Stomach (tissue), 8 donors: ENCODE measurements at regions not wholly inside any gene's neighbourhood (a gene's known extent, or its start where the extent isn't known, plus 50 kb on each side); places are given as distances from the start of the nearest gene placed in this dataset.

Experiments
- DNase-seq, 2 donors: peaks; one replicate each; pipeline versions ENCODE4 v3.0.0 to v3.0.0-alpha.2; 2013 to 2019
- H3K27ac ChIP-seq, 5 donors: fragments of 200-600 bp in 4 of 5; sonication (generic) in 4 of 5; one replicate each; pipeline ENCODE4 v1.5.1; 2013 to 2019; ENCODE audit warnings: mild to moderate bottlenecking in 1 of 5, moderate library complexity in 1 of 5
- H3K27me3 ChIP-seq, 3 donors: fragments of 200-600 bp; sonication (generic); one replicate each; pipeline ENCODE4 v1.5.1; 2017 to 2019; ENCODE audit warnings: mixed run types in 1 of 3
- H3K36me3 ChIP-seq, 4 donors: fragments of 200-600 bp; sonication (generic); 1 replicate in 3 of 4; 2 replicates in 1 of 4; pipeline ENCODE4 v1.5.1; 2016 to 2019
- H3K4me1 ChIP-seq, 4 donors: fragments of 200-600 bp; sonication (generic); one replicate each; pipeline ENCODE4 v1.5.1; 2016 to 2019
- H3K4me3 ChIP-seq, 4 donors: fragments of 200-600 bp; sonication (generic) in 3 of 4; one replicate each; pipeline ENCODE4 v1.5.1; 2016 to 2019; ENCODE audit warnings: mild to moderate bottlenecking in 1 of 4
- H3K9me3 ChIP-seq, 4 donors: fragments of 200-600 bp; sonication (generic); one replicate each; pipeline ENCODE4 v1.5.1; 2016 to 2019
- EP300 ChIP-seq: sonication (generic); formaldehyde crosslinking; IDR thresholded peaks from one replicate; pipeline ENCODE4 v1.6.1; 2017; ENCODE audit warnings: antibody characterized with exemption
- POLR2A ChIP-seq, 4 donors: fragments of 450-650 bp; IDR thresholded peaks; one replicate each; pipeline ENCODE4 v1.6.1; 2016; ENCODE audit warnings: antibody characterized with exemption in 4 of 4, control low read depth in 2 of 4, mild to moderate bottlenecking in 1 of 4, moderate library complexity in 1 of 4
- POLR2AphosphoS5 ChIP-seq, 3 donors: sonication (generic); formaldehyde crosslinking; IDR thresholded peaks; one replicate each; pipeline ENCODE4 v1.6.1; 2016; ENCODE audit warnings: antibody characterized with exemption in 3 of 3
- WGBS, 5 donors: extraction: QIAGEN DNeasy Blood & Tissue Kit in 3 of 5; methylation state at CpG; one replicate each; pipeline versions ENCODE4 v1.1.5 to v1.1.7; 2013 to 2018; 5-methylcytosine and 5-hydroxymethylcytosine counted together
- intact Hi-C: fragments of 100-400 bp; cut with DNase I; formaldehyde crosslinking; loops from one replicate; pipeline ENCODE4 v1.15.1; 2023; ENCODE audit warnings: low total_unique reads
- TF ChIP-seq, protein P1 (sequence below), 7 experiments: fragments of 450-650 bp in 4 of 7; fragments of 200-600 bp in 3 of 7; sonication (generic) in 3 of 7; IDR thresholded peaks; one replicate each; pipeline ENCODE4 v1.5.1; 2016 to 2019; ENCODE audit warnings: antibody characterized with exemption in 7 of 7, control low read depth in 2 of 7, mild to moderate bottlenecking in 1 of 7
- donor health status: healthy with polysubstance abuse.
- donor health status: Bipolar disorder and iron deficiency.
- donor health status: healthy.

DNA sequence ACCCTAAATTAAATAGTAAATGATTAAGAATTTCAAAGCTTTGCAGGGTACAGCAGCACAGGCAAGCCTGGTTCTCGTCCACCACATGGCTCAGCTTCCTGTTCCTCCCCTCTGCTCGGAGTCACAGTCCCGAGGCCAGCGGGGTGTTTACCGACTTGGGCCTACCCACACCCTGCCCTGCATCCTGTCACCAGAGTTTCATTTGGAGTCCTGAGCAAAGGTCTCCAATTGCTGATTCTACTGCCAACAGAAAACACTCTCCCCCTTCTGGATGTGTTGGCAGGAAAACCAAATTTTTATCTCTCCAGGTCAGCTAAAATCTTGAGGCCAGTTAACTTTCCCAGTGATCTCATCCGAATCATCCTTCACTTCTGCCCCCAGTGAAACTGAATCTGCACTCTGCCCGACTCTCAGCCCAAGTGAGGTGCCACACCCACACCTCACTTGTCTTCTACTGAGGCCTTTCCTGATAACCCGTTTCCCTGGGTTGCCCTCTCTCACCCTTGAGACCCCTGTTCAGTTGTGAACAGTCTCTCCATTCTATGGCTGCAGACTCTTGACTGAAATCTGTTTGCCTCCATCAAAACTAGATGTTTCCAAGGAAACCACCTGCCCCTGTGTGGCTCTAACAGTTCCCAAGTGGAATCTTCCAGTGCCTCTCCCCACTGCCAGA, 71.2 kb downstream of the VCPKMT start:
- intact Hi-C loops: no loop called here

DNA sequence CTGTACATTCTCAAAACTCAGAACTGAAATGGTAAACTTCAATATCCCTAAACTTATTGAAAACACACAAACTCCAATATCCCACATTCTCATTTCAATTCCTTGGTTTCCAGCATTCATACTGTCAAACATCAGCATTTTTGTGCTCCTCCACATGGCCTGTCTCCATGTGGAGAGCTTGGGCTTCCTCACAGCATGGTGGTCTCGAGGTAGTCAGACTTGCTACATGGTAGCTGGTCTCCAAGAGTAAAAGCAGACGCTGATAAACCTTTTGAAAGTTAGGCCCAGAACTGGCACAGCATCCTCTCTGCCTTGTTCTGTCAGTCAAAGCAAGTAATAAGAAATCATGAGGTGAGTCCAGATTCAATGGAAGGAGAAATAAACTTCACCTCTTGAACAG, 70.5 kb downstream of the VCPKMT start:
- Histone ChIP-seq H3K36me3 (no peaks in the 10 kb centered on the region), H3K4me3 (no peak overlapping the region), H3K4me1 (peaks cover 19 to 57% (median 30%) of the 10 kb centered on the region in 4 donors), H3K27me3 (no peaks in the 10 kb centered on the region), H3K27ac (peak overlapping the region in 4 of 5 donors; percentile 77 to 90 (median 84)), H3K9me3 (no peaks in the 10 kb centered on the region)
- WGBS, 5 donors: 95 to 100% (median 98%) methylated on average over 2 of the region's 2 CpGs
- no peak for DNase-seq
- intact Hi-C loops: no loop called here
- TF ChIP-seq POLR2AphosphoS5 (IDR thresholded peaks at IDR 0.05) (no peak), EP300 (no peak), POLR2A (IDR thresholded peaks at IDR 0.05) (no peak)
- TF ChIP-seq, protein P1, sequence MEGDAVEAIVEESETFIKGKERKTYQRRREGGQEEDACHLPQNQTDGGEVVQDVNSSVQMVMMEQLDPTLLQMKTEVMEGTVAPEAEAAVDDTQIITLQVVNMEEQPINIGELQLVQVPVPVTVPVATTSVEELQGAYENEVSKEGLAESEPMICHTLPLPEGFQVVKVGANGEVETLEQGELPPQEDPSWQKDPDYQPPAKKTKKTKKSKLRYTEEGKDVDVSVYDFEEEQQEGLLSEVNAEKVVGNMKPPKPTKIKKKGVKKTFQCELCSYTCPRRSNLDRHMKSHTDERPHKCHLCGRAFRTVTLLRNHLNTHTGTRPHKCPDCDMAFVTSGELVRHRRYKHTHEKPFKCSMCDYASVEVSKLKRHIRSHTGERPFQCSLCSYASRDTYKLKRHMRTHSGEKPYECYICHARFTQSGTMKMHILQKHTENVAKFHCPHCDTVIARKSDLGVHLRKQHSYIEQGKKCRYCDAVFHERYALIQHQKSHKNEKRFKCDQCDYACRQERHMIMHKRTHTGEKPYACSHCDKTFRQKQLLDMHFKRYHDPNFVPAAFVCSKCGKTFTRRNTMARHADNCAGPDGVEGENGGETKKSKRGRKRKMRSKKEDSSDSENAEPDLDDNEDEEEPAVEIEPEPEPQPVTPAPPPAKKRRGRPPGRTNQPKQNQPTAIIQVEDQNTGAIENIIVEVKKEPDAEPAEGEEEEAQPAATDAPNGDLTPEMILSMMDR (IDR thresholded peaks at IDR 0.05): no peak

More for the DNA sequence above, 71.2 kb downstream of the VCPKMT start:
- Histone ChIP-seq H3K4me3 (no peak overlapping the region), H3K36me3 (no peaks in the 10 kb centered on the region), H3K27me3 (no peaks in the 10 kb centered on the region), H3K9me3 (no peaks in the 10 kb centered on the region), H3K4me1 (peaks cover 25 to 63% (median 34%) of the 10 kb centered on the region in 4 donors), H3K27ac (peak overlapping the region; percentile 77 to 90 (median 81))
- DNase-seq: peak; percentile 87 to 92
- TF ChIP-seq POLR2A (IDR thresholded peaks at IDR 0.05) (no peak), POLR2AphosphoS5 (IDR thresholded peaks at IDR 0.05) (peak; percentile 63 to 93 (median 81)), EP300 (no peak)
- TF ChIP-seq, protein P1 (IDR thresholded peaks at IDR 0.05): peak in 1 of 7 experiments; percentile 10
- WGBS, 5 donors: 4 to 13% (median 9%) methylated on average over 8 of the region's 8 CpGs

DNA sequence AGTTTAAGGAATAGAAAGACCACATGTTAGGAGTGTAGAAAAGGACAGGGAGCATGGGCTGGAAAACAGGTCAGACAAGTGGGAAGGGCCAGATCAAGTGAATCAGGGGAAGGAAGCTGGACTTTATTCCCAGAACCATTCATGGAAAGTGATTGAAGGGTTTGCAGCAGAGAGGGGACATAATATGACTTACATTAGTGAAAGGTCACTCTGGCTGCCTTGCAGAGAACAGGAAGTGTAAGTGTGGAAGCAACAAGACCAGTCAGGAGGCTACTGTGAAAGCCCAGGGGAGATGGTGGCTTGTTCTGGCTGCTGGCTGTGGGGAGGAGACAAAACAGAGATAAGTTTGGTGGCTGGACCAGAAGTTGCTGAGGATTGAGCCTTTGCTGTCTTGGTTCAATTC, 69.1 kb downstream of the VCPKMT start:
- TF ChIP-seq POLR2AphosphoS5 (IDR thresholded peaks at IDR 0.05): peak in 1 of 3 donors; percentile 64
- TF ChIP-seq POLR2A (IDR thresholded peaks at IDR 0.05): no peak
- Histone ChIP-seq H3K27me3 (no peaks in the 10 kb centered on the region), H3K9me3 (no peaks in the 10 kb centered on the region), H3K36me3 (no peaks in the 10 kb centered on the region), H3K4me3 (no peak overlapping the region), H3K4me1 (peaks cover 16 to 47% (median 28%) of the 10 kb centered on the region in 4 donors), H3K27ac (peak overlapping the region; percentile 50 to 90 (median 81))
- peak; percentile 41 to 86 for DNase-seq
- intact Hi-C loops: no loop called here

GRCh38 chr14:50049093-50049492, 67.3 kb downstream of the VCPKMT start:
- no peaks in the 10 kb centered on the region for H3K27me3 ChIP-seq
- DNase-seq: no peak
- H3K4me3 ChIP-seq: no peak overlapping the region
- H3K36me3 ChIP-seq: no peaks in the 10 kb centered on the region
- TF ChIP-seq, protein P1 (IDR thresholded peaks at IDR 0.05): no peak
- TF ChIP-seq POLR2AphosphoS5 (IDR thresholded peaks at IDR 0.05): no peak
- no peak for TF ChIP-seq EP300
- WGBS, 5 donors: 87 to 96% (median 92%) methylated on average over 4 of the region's 4 CpGs
- H3K4me1 ChIP-seq: peaks cover 11 to 38% (median 23%) of the 10 kb centered on the region in 4 donors
- H3K27ac ChIP-seq: no peak overlapping the region
- intact Hi-C loops: no loop called here
- H3K9me3 ChIP-seq: no peaks in the 10 kb centered on the region
